ENCODE measurements at regions not wholly inside any gene's neighbourhood (a gene's known extent, or its start where the extent isn't known, plus 50 kb on each side); places are given as distances from the start of the nearest gene placed in this dataset.

DNA sequence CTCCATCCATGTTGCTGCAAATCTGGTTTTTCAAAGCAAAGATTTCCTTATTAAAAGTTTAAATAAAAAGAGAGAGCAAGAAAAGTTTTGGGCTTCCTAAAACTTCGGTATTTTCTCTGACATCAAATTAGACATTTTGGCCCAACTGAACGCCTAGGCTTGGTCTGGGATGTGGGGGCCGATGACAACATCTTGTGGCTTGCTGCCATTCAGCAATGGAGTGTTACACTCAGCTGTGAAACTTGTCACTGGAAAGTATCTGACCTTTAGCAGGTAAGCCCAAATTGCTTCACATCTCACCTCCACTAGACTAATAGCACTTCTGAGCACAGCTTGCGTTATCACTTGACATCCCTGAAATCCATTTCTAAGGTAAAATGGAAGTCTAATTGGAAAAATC, 320.6 kb downstream of the GATA3 start:
- TF ChIP-seq RB1 (IDR thresholded peaks at IDR 0.05; ENCODE audit: borderline replicate concordance) (no peak), MXI1 (IDR thresholded peaks at IDR 0.05; ENCODE audit: low read depth, low read length) (no peak), YY1 (IDR thresholded peaks at IDR 0.05; ENCODE audit: low read depth, low read length) (no peak), NR2C2 (IDR thresholded peaks at IDR 0.05; ENCODE audit: borderline replicate concordance, control insufficient read depth, insufficient read length, low read depth) (no peak), RAD21 (IDR thresholded peaks at IDR 0.05; ENCODE audit: insufficient read depth, low read depth, low read length) (no peak)
